Breast epithelium (tissue), 4 donors: ENCODE measurements at regions not wholly inside any gene's neighbourhood (a gene's known extent, or its start where the extent isn't known, plus 50 kb on each side); places are given as distances from the start of the nearest gene placed in this dataset.

ENCODE experiments used
- DNase-seq, 2 donors: peaks; one replicate each; pipeline ENCODE4 v3.0.0-alpha.2; 2019; ENCODE audit warnings: low spot score in 2 of 2
- H3K27ac ChIP-seq, 2 donors: fragments of 200-600 bp; sonication (generic) in 1 of 2; one replicate each; pipeline ENCODE4 v1.5.1; 2016 to 2019; ENCODE audit warnings: mild to moderate bottlenecking in 1 of 2
- H3K27me3 ChIP-seq, 2 donors: fragments of 200-600 bp; sonication (generic) in 1 of 2; one replicate each; pipeline versions ENCODE4 v1.5.1 to v1.6.0; 2017 to 2019; ENCODE audit warnings: control low read depth in 1 of 2, mild to moderate bottlenecking in 1 of 2
- H3K36me3 ChIP-seq: fragments of 200-600 bp; one replicate; pipeline ENCODE4 v1.5.1; 2019
- H3K4me1 ChIP-seq, 2 donors: fragments of 200-600 bp; sonication (generic); one replicate each; pipeline ENCODE4 v1.5.1; 2016 to 2019; ENCODE audit warnings: control low read depth in 1 of 2
- H3K4me3 ChIP-seq, 3 donors: fragments of 200-600 bp; sonication (generic); 1 replicate in 2 of 3; 2 replicates in 1 of 3; pipeline ENCODE4 v1.5.1; 2016 to 2019; ENCODE audit warnings: mild to moderate bottlenecking in 3 of 3, moderate library complexity in 2 of 3
- H3K9me3 ChIP-seq, 2 donors: fragments of 200-600 bp; sonication (generic) in 1 of 2; one replicate each; pipeline ENCODE4 v1.5.1; 2016 to 2019; ENCODE audit warnings: control low read depth in 1 of 2
- POLR2A ChIP-seq: fragments of 450-650 bp; IDR thresholded peaks from one replicate; pipeline ENCODE4 v1.6.1; 2016; ENCODE audit warnings: antibody characterized with exemption, mild to moderate bottlenecking, moderate library complexity
- POLR2AphosphoS5 ChIP-seq, 3 donors: sonication (generic); formaldehyde crosslinking; IDR thresholded peaks; one replicate each; pipeline ENCODE4 v1.6.1; 2017; ENCODE audit warnings: antibody characterized with exemption in 3 of 3
- intact Hi-C: fragments of 100-400 bp; cut with DNase I; formaldehyde crosslinking; loops from one replicate; pipeline ENCODE4 v1.15.1; 2023; ENCODE audit warnings: low total_unique reads
- TF ChIP-seq, protein P1 (sequence below), 3 donors: fragments of 450-650 bp; IDR thresholded peaks; one replicate each; pipeline ENCODE4 v1.5.1; 2016 to 2017; ENCODE audit warnings: antibody characterized with exemption in 3 of 3, mild to moderate bottlenecking in 3 of 3, moderate library complexity in 3 of 3

- intact Hi-C loops = no loop called here
- peaks cover 0 to 32% of the 10 kb centered on the region in 2 donors for H3K27me3 ChIP-seq
- TF ChIP-seq, protein P1, sequence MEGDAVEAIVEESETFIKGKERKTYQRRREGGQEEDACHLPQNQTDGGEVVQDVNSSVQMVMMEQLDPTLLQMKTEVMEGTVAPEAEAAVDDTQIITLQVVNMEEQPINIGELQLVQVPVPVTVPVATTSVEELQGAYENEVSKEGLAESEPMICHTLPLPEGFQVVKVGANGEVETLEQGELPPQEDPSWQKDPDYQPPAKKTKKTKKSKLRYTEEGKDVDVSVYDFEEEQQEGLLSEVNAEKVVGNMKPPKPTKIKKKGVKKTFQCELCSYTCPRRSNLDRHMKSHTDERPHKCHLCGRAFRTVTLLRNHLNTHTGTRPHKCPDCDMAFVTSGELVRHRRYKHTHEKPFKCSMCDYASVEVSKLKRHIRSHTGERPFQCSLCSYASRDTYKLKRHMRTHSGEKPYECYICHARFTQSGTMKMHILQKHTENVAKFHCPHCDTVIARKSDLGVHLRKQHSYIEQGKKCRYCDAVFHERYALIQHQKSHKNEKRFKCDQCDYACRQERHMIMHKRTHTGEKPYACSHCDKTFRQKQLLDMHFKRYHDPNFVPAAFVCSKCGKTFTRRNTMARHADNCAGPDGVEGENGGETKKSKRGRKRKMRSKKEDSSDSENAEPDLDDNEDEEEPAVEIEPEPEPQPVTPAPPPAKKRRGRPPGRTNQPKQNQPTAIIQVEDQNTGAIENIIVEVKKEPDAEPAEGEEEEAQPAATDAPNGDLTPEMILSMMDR (IDR thresholded peaks at IDR 0.05) = no peak
- TF ChIP-seq POLR2AphosphoS5 (IDR thresholded peaks at IDR 0.05) = no peak
- TF ChIP-seq POLR2A = no peak
Measured at GRCh38 chr21:33155005-33155404, 74.7 kb upstream of the IFNAR2 start.

DNA sequence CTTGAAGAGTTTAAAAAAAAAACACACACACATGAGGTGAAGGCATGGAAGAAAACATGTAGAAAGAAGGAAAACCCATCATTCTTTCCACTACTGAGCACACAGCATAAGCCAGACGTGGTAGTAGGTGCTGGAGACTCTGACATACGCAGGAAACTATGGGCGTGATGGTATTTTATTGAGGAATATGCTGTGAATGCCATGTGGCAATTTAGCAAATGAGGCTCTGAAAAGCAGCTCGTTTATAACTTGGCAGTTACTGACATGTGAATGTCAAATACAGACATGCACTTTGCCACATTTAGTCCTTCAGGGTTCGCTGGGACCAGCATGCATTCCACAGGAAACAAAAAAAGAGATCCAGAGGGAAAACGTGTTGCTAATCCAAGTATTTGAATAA lies 74.3 kb upstream of the IFNAR2 start:
- no peak overlapping the region for H3K27ac ChIP-seq
- peaks cover 0 to 31% of the 10 kb centered on the region in 2 donors for H3K27me3 ChIP-seq
- H3K4me3 ChIP-seq = no peak overlapping the region
- intact Hi-C loops = no loop called here
- no peak for TF ChIP-seq POLR2AphosphoS5 (IDR thresholded peaks at IDR 0.05)
- no peak for DNase-seq
- no peaks in the 10 kb centered on the region for H3K4me1 ChIP-seq
- no peaks in the 10 kb centered on the region for H3K36me3 ChIP-seq
- H3K9me3 ChIP-seq = peaks cover 0 to 10% of the 10 kb centered on the region in 2 donors

More at GRCh38 chr21:33155005-33155404, 74.7 kb upstream of the IFNAR2 start:
- H3K27ac ChIP-seq = no peak overlapping the region
- no peak overlapping the region for H3K4me3 ChIP-seq
- DNase-seq = no peak
- H3K9me3 ChIP-seq = peaks cover 0 to 10% of the 10 kb centered on the region in 2 donors
- no peaks in the 10 kb centered on the region for H3K36me3 ChIP-seq
- H3K4me1 ChIP-seq = no peaks in the 10 kb centered on the region

- intact Hi-C loops = no loop called here
- no peaks in the 10 kb centered on the region for H3K36me3 ChIP-seq
- no peak overlapping the region for H3K27ac ChIP-seq
- no peaks in the 10 kb centered on the region for H3K4me1 ChIP-seq
- TF ChIP-seq POLR2A (no peak), POLR2AphosphoS5 (IDR thresholded peaks at IDR 0.05) (no peak)
- TF ChIP-seq, protein P1 (IDR thresholded peaks at IDR 0.05) = no peak
- no peak overlapping the region for H3K4me3 ChIP-seq
- DNase-seq = no peak
- peaks cover 0 to 31% of the 10 kb centered on the region in 2 donors for H3K27me3 ChIP-seq
- H3K9me3 ChIP-seq = peaks cover 0 to 10% of the 10 kb centered on the region in 2 donors
Measured at GRCh38 chr21:33157303-33157702, 72.4 kb upstream of the IFNAR2 start.

DNA sequence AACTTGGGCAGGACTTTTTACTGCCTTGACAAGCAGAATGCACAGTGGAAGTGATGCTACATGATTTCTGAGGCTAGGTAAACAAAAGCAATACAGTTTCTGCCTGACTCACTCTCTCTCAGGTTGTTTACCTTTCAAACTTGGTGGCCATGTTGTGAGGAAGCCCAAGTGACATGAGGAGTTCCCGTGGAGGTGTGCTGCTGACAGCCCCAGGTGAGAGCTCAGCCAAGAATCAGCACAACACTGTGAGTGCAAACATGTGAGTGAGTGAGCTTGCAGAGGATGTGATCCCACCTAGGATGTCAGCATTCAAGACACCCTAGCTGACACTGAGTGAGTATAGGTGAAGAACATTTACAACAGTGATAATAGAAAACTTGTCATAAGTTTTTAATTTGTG lies 71.1 kb upstream of the IFNAR2 start:
- TF ChIP-seq POLR2AphosphoS5 (IDR thresholded peaks at IDR 0.05) = no peak
- Histone ChIP-seq H3K27me3 (peaks cover 0 to 26% of the 10 kb centered on the region in 2 donors), H3K4me1 (no peaks in the 10 kb centered on the region), H3K4me3 (no peak overlapping the region), H3K36me3 (no peaks in the 10 kb centered on the region), H3K27ac (no peak overlapping the region), H3K9me3 (peaks cover 0 to 10% of the 10 kb centered on the region in 2 donors)
- intact Hi-C loops = no loop called here
- DNase-seq = no peak

- Histone ChIP-seq H3K27ac (no peak overlapping the region), H3K4me1 (no peaks in the 10 kb centered on the region), H3K27me3 (peaks cover 0 to 10% of the 10 kb centered on the region in 2 donors), H3K4me3 (no peak overlapping the region), H3K36me3 (no peaks in the 10 kb centered on the region), H3K9me3 (peaks cover 0 to 10% of the 10 kb centered on the region in 2 donors)
- DNase-seq = no peak
- intact Hi-C loops = no loop called here
- TF ChIP-seq, protein P1 (IDR thresholded peaks at IDR 0.05) = no peak
- TF ChIP-seq POLR2A = no peak
- no peak for TF ChIP-seq POLR2AphosphoS5 (IDR thresholded peaks at IDR 0.05)
Measured at GRCh38 chr21:33162436-33162951, 67.2 kb upstream of the IFNAR2 start.

DNA sequence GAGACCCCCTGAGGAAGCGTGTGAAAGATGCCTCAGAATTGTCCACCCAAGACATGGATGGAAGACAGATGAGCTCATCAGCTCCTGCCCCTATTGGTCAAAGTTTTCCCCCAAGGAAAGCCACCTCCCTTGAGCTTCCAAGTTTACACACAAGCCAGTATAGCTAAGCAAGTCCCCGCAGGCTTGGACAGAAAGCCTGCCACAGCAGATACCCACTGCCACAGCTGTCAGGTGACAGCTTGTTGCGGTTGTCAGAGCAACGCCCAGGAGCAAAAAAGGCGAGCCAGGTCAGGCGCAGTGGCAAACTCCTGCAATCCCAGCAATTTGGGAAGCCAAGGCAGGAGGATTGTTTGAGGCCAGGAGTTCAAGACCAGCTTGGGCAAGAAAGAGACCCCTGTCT lies 60.9 kb upstream of the IFNAR2 start:
- TF ChIP-seq, protein P1 (IDR thresholded peaks at IDR 0.05) = no peak
- TF ChIP-seq POLR2AphosphoS5 (IDR thresholded peaks at IDR 0.05) (no peak), POLR2A (no peak)
- Histone ChIP-seq H3K27me3 (peaks cover 0 to 19% of the 10 kb centered on the region in 2 donors), H3K4me1 (no peaks in the 10 kb centered on the region), H3K9me3 (no peaks in the 10 kb centered on the region), H3K4me3 (no peak overlapping the region), H3K27ac (no peak overlapping the region), H3K36me3 (no peaks in the 10 kb centered on the region)
- intact Hi-C loops = no loop called here
- no peak for DNase-seq
